C4-2B (cell line): ENCODE measurements at regions not wholly inside any gene's neighbourhood (a gene's known extent, or its start where the extent isn't known, plus 50 kb on each side); places are given as distances from the start of the nearest gene placed in this dataset.

Experiments
- ZFX ChIP-seq: fragments of 450-650 bp; IDR thresholded peaks from 2 replicates; pipeline ENCODE4 v1.6.1; 2017
- TF ChIP-seq, protein P1 (sequence below): fragments of 450-650 bp; conservative IDR thresholded peaks from 2 replicates; pipeline ENCODE4 v1.5.1; 2017; ENCODE audit warnings: mild to moderate bottlenecking

DNA sequence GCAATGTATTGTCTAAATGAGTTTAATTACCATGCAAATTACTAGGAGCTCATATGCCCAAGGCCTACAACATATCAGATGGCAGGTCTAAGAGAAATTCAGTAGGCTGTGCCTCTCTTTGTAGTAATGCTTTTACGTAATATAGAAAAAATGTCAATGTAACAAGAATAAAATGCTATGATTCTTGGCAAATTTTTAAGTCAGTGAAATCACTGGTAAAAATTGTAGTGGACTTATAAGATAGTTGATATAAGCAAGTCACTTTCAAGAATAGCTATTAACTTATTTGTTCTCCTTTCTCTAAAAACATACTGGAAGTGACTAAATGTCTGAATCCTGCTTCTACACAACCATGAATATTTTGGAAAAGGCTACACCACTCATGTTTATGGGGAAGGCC lies 707.8 kb downstream of the TUSC7 start:
- TF ChIP-seq, protein P1, sequence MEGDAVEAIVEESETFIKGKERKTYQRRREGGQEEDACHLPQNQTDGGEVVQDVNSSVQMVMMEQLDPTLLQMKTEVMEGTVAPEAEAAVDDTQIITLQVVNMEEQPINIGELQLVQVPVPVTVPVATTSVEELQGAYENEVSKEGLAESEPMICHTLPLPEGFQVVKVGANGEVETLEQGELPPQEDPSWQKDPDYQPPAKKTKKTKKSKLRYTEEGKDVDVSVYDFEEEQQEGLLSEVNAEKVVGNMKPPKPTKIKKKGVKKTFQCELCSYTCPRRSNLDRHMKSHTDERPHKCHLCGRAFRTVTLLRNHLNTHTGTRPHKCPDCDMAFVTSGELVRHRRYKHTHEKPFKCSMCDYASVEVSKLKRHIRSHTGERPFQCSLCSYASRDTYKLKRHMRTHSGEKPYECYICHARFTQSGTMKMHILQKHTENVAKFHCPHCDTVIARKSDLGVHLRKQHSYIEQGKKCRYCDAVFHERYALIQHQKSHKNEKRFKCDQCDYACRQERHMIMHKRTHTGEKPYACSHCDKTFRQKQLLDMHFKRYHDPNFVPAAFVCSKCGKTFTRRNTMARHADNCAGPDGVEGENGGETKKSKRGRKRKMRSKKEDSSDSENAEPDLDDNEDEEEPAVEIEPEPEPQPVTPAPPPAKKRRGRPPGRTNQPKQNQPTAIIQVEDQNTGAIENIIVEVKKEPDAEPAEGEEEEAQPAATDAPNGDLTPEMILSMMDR = no peak
- TF ChIP-seq ZFX = no peak
